ENCODE measurements at regions not wholly inside any gene's neighbourhood (a gene's known extent, or its start where the extent isn't known, plus 50 kb on each side); places are given as distances from the start of the nearest gene placed in this dataset.

DNA sequence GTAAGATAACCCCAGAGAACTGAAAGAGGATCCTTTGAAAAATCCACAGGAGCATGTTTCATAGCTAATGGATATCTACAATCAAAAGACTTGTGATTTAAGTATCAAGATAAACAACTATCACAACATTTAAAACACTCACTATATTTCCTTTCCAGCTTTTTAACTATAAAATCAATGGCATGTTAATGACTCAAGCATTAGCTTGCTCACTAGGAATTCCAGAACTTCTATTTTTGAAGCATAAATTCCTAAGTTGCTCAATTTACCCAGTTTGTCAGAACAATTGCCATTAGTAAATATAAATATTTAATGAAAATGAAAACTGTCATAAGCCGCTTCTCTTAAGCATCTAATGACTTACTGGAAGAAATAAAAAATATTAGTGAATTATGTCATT is 355.3 kb downstream of the PRELID2 start:
- TF ChIP-seq, protein P1, sequence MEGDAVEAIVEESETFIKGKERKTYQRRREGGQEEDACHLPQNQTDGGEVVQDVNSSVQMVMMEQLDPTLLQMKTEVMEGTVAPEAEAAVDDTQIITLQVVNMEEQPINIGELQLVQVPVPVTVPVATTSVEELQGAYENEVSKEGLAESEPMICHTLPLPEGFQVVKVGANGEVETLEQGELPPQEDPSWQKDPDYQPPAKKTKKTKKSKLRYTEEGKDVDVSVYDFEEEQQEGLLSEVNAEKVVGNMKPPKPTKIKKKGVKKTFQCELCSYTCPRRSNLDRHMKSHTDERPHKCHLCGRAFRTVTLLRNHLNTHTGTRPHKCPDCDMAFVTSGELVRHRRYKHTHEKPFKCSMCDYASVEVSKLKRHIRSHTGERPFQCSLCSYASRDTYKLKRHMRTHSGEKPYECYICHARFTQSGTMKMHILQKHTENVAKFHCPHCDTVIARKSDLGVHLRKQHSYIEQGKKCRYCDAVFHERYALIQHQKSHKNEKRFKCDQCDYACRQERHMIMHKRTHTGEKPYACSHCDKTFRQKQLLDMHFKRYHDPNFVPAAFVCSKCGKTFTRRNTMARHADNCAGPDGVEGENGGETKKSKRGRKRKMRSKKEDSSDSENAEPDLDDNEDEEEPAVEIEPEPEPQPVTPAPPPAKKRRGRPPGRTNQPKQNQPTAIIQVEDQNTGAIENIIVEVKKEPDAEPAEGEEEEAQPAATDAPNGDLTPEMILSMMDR (IDR thresholded peaks at IDR 0.05; ENCODE audit: borderline replicate concordance, insufficient read depth, low read depth, low read length): no peak
- H3K4me3 ChIP-seq (ENCODE audit: low read depth, low read length): no peak overlapping the region

DNA sequence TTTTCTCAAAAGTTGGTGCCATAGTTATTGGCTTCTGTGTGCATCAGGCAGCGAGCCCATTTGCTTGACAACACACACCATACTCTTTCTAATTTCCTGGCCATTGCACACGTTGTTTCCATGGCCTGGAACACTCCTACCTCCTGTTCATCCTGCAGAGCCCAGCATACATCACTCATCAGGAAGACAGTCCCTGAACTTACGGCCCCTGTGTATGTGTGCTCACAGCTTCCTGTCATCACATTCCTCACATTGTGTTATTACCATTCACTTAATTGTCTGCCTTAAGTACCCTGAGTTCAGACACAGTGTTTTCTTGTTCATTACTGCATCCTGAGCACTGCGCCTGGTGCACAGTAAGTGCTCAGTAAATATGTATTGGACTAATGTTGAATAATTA is 355.9 kb downstream of the PRELID2 start:
- TF ChIP-seq, protein P1 (IDR thresholded peaks at IDR 0.05; ENCODE audit: borderline replicate concordance, insufficient read depth, low read depth, low read length): no peak

DNA sequence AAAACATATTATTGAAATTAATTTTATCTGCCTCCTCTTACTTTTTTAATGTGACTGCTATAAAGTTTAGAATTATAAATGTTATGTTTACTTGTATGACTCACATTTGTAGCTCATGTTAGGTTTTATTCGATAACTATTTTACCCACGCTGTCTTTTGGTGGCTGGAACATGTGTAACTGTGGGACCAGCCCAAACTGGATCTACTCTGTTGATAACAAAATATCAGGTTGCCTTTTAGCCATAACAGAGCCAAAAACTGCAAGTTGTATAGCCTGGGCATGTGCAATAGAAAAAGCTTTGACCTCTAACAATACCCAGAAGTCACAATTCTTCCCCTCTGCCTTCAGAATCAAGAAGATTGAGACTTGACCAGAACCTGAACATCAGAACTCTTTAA is 356.5 kb downstream of the PRELID2 start:
- no peak overlapping the region for H3K4me3 ChIP-seq (ENCODE audit: low read depth, low read length)
- TF ChIP-seq, protein P1 (IDR thresholded peaks at IDR 0.05; ENCODE audit: borderline replicate concordance, insufficient read depth, low read depth, low read length): no peak

More for the DNA sequence above, 355.9 kb downstream of the PRELID2 start:
- H3K4me3 ChIP-seq (ENCODE audit: low read depth, low read length): no peak overlapping the region

- TF ChIP-seq, protein P1 (IDR thresholded peaks at IDR 0.05; ENCODE audit: borderline replicate concordance, insufficient read depth, low read depth, low read length): no peak
Measured at GRCh38 chr5:145473042-145473642, 362.0 kb downstream of the PRELID2 start.

DNA sequence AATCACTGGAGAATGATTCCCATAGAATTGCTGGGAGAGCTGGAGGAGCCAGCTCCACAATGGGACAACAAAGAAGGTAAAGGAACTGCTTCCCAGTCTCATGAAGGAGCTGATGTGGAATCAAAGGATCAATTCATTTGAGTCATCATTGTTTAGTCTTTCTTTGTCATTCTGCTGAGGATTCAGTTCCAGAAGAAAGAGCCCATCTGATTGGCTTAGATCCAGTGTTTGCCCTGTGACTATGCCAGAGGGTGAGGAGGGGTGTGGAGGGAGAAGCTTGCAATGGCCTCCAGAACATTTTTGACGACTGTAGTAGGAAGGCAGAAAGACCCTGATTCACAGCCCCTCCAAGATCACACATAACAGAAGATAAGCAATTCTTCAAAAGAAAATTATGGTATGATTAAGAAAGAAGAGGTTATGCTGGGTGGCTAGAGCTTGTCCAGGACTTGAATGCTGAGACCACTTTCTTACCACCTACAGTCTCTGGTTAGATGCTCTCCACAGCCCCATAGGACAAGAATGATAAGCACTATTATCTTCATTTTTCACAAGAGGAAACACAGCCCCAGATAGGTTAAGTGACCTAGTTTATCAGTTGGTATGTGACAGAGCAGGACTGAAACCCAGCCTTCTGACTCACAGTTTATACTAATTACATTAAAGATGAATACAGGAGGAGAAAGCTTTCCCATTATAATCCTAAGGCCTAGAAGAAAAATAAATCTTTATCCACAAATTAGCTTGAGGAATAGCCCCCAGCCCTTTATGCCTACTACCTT is 363.1 kb downstream of the PRELID2 start:
- TF ChIP-seq, protein P1 (IDR thresholded peaks at IDR 0.05; ENCODE audit: borderline replicate concordance, insufficient read depth, low read depth, low read length): no peak
- H3K4me3 ChIP-seq (ENCODE audit: low read depth, low read length): no peak overlapping the region

More at GRCh38 chr5:145473042-145473642, 362.0 kb downstream of the PRELID2 start:
- no peak overlapping the region for H3K4me3 ChIP-seq (ENCODE audit: low read depth, low read length)

DNA sequence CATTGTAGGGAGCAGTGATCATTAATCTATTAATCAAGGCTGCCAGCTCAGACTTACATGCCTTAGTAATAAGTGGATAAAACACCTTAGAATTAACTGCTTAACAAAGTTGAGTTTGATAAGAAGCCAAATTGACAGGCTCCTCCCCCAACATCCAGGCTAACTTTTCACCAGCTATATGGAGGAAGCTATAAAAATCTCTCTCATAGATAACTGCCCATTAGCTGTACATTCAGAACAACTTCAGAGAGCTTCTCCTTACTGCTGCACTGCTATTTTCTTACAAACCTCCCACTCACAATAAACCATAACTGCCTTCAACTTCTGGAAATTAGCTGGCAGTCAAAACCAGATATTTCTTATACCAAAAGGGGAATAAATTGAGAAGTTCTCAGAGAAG is 364.1 kb downstream of the PRELID2 start:
- H3K4me3 ChIP-seq (ENCODE audit: low read depth, low read length): no peak overlapping the region
- TF ChIP-seq, protein P1 (IDR thresholded peaks at IDR 0.05; ENCODE audit: borderline replicate concordance, insufficient read depth, low read depth, low read length): no peak

Measured in GM12875 (cell line).